H1 (cell line): ENCODE measurements at regions not wholly inside any gene's neighbourhood (a gene's known extent, or its start where the extent isn't known, plus 50 kb on each side); places are given as distances from the start of the nearest gene placed in this dataset.
A peak's percentile ranks its signal among the peaks of the same experiment; 100 is the strongest.

Experiments
- CTCF ChIA-PET: fragments of 300-600 bp; sonication (Branson Sonifier 250); formaldehyde crosslinking; loops from one replicate; lab custom pipeline; 2021; ENCODE audit not compliant: partially characterized antibody; lab: Charles Lee
- POLR2A ChIA-PET: fragments of 300-600 bp; sonication (Branson Sonifier 250); formaldehyde crosslinking; loops from one replicate; lab custom pipeline; 2021; ENCODE audit warnings: inconsistent platforms; ENCODE audit not compliant: partially characterized antibody; lab: Charles Lee
- DNase-seq, 2 experiments: peaks; one replicate each; pipeline versions ENCODE4 v3.0.0 to v3.0.0-alpha.2; 2010 to 2022; ENCODE audit warnings: low spot score in 2 of 2, low read depth in 1 of 2, mixed read lengths in 1 of 2
- FAIRE-seq: peaks from 2 replicates; lab custom pipeline; 2011; peaks lifted over from hg19 to GRCh38; lab: Jason Lieb, UNC
- H2AFZ ChIP-seq: 2 replicates; pipeline ENCODE4 v1.8.1; 2012; ENCODE audit warnings: low read length, inconsistent platforms
- H2AK5ac ChIP-seq: 2 replicates; pipeline ENCODE4 v1.6.1; 2013; ENCODE audit warnings: low read depth, low read length
- H2BK120ac ChIP-seq: replicated peaks from 2 replicates; pipeline ENCODE3; 2013; ENCODE audit warnings: low read depth, low read length, inconsistent platforms
- H2BK12ac ChIP-seq: 2 replicates; pipeline ENCODE4 v1.6.1; 2013; ENCODE audit warnings: low read depth, low read length
- H2BK15ac ChIP-seq: 2 replicates; pipeline ENCODE4 v1.6.1; 2013; ENCODE audit warnings: low read length
- H2BK20ac ChIP-seq: 2 replicates; pipeline ENCODE4 v1.6.1; 2013; ENCODE audit warnings: low read length
- H2BK5ac ChIP-seq: 2 replicates; pipeline ENCODE4 v1.6.1; 2013; ENCODE audit warnings: low read depth, low read length
- H3K14ac ChIP-seq: 2 replicates; pipeline ENCODE4 v1.6.1; 2013; ENCODE audit warnings: inconsistent platforms; ENCODE audit not compliant: insufficient read length
- H3K18ac ChIP-seq: 2 replicates; pipeline ENCODE4 v1.6.1; 2013; ENCODE audit warnings: low read length; ENCODE audit errors: extremely low read depth
- H3K23ac ChIP-seq: 2 replicates; pipeline ENCODE4 v1.6.1; 2013; ENCODE audit warnings: inconsistent platforms; ENCODE audit not compliant: insufficient read length
- H3K23me2 ChIP-seq: 2 replicates; pipeline ENCODE4 v1.6.1; 2013; ENCODE audit warnings: low read depth, low read length
- H3K27ac ChIP-seq: 2 replicates; pipeline ENCODE4 v1.6.1; 2011; ENCODE audit warnings: low read depth, low read length, inconsistent platforms
- H3K27me3 ChIP-seq, 4 experiments: replicated peaks in 1 of 4; 1 replicate in 1 of 4; 2 replicates in 3 of 4; pipeline versions ENCODE4 v1.6.1 to v1.8.1; 2011 to 2013; ENCODE audit warnings: low read length in 3 of 4, mild to moderate bottlenecking in 3 of 4, inconsistent platforms in 2 of 4, mixed read lengths in 2 of 4, moderate library complexity in 1 of 4; ENCODE audit not compliant: control insufficient read depth in 3 of 4, insufficient read depth in 3 of 4; ENCODE audit errors: extremely low read depth in 1 of 4
- H3K36me3 ChIP-seq, 4 experiments: 2 replicates each; pipeline versions ENCODE4 v1.6.1 to v1.8.1; 2011 to 2013; ENCODE audit warnings: mild to moderate bottlenecking in 4 of 4, low read length in 3 of 4, moderate library complexity in 2 of 4, control low read depth in 1 of 4, inconsistent platforms in 1 of 4; ENCODE audit not compliant: insufficient read depth in 4 of 4, control insufficient read depth in 2 of 4
- H3K4ac ChIP-seq: replicated peaks from 2 replicates; pipeline ENCODE3; 2013; ENCODE audit warnings: low read length, low read depth, mixed read lengths, inconsistent platforms; ENCODE audit not compliant: insufficient read length
- H3K4me1 ChIP-seq, 4 experiments: replicated peaks in 1 of 4; 1 replicate in 1 of 4; 2 replicates in 3 of 4; pipeline versions ENCODE4 v1.6.1 to v1.8.1; 2011 to 2013; ENCODE audit warnings: low read length in 3 of 4, inconsistent platforms in 2 of 4, mixed read lengths in 1 of 4; ENCODE audit not compliant: insufficient read depth in 4 of 4, control insufficient read depth in 3 of 4
- H3K4me2 ChIP-seq, 2 experiments: 2 replicates each; pipeline versions ENCODE4 v1.6.1 to v1.8.1; 2011 to 2013; ENCODE audit warnings: low read depth in 2 of 2, low read length in 2 of 2, control low read depth in 1 of 2, inconsistent platforms in 1 of 2, mild to moderate bottlenecking in 1 of 2; ENCODE audit not compliant: insufficient read depth in 1 of 2
- H3K4me3 ChIP-seq, 4 experiments: fragments of 200-600, 300-600 bp in 1 of 4; sonication (generic), shearing (Covaris generic), sonication (Bioruptor Twin) in 1 of 4; 2 replicates each; pipeline versions ENCODE4 v1.5.1 to v1.8.1; 2011 to 2016; ENCODE audit warnings: low read length in 4 of 4, low read depth in 3 of 4, control low read depth in 2 of 4, inconsistent platforms in 2 of 4, mild to moderate bottlenecking in 2 of 4, mixed read lengths in 1 of 4, moderate library complexity in 1 of 4; ENCODE audit not compliant: insufficient read depth in 2 of 4; ENCODE audit errors: extremely low read depth in 1 of 4
- H3K56ac ChIP-seq: replicated peaks from 2 replicates; pipeline ENCODE3; 2013; ENCODE audit warnings: low read depth, mild to moderate bottlenecking, mixed read lengths, low read length, inconsistent platforms; ENCODE audit not compliant: insufficient read length
- H3K79me1 ChIP-seq: 2 replicates; pipeline ENCODE4 v1.6.1; 2013; ENCODE audit warnings: low read depth, low read length, control low read depth
- H3K79me2 ChIP-seq, 2 experiments: 2 replicates each; pipeline versions ENCODE4 v1.6.1 to v1.8.1; 2012 to 2013; ENCODE audit warnings: low read length in 2 of 2, mild to moderate bottlenecking in 2 of 2, inconsistent platforms in 1 of 2; ENCODE audit not compliant: insufficient read depth in 2 of 2, control insufficient read depth in 1 of 2
- H3K9ac ChIP-seq, 4 experiments: replicated peaks in 1 of 4; 1 replicate in 1 of 4; 2 replicates in 3 of 4; pipeline versions ENCODE4 v1.6.1 to v1.8.1; 2011 to 2013; ENCODE audit warnings: low read depth in 3 of 4, low read length in 3 of 4, control low read depth in 2 of 4, mild to moderate bottlenecking in 2 of 4, moderate library complexity in 2 of 4, inconsistent platforms in 1 of 4; ENCODE audit errors: extremely low read depth in 1 of 4
- H3K9me3 ChIP-seq, 2 experiments: 2 replicates each; pipeline versions ENCODE4 v1.6.1 to v1.8.1; 2012 to 2013; ENCODE audit warnings: mild to moderate bottlenecking in 2 of 2, moderate library complexity in 2 of 2, control low read depth in 1 of 2, inconsistent platforms in 1 of 2, low read depth in 1 of 2, low read length in 1 of 2, mixed read lengths in 1 of 2; ENCODE audit not compliant: insufficient read depth in 2 of 2
- H4K20me1 ChIP-seq, 2 experiments: replicated peaks in 1 of 2; 2 replicates each; pipeline versions ENCODE3 to v1.8.1; 2011 to 2013; ENCODE audit warnings: inconsistent platforms in 2 of 2, low read length in 2 of 2, mild to moderate bottlenecking in 1 of 2; ENCODE audit not compliant: insufficient read depth in 2 of 2, control insufficient read depth in 1 of 2
- H4K5ac ChIP-seq: 2 replicates; pipeline ENCODE4 v1.6.1; 2013; ENCODE audit warnings: low read length, low read depth, mixed read lengths, inconsistent platforms; ENCODE audit not compliant: insufficient read length
- H4K8ac ChIP-seq: 2 replicates; pipeline ENCODE4 v1.8.0; 2013; ENCODE audit warnings: mild to moderate bottlenecking, moderate library complexity, low read length, inconsistent platforms; ENCODE audit not compliant: insufficient read depth; ENCODE audit errors: extremely low read depth
- H4K91ac ChIP-seq: replicated peaks from 2 replicates; pipeline ENCODE3; 2013; ENCODE audit warnings: low read length, mixed read lengths, inconsistent platforms; ENCODE audit not compliant: insufficient read length
- CHD1 ChIP-seq: IDR thresholded peaks from 2 replicates; pipeline ENCODE4 v1.6.1; 2012; ENCODE audit warnings: low read depth, low read length, improper control_type of control experiment
- SAP30 ChIP-seq: fragments of 300-600 bp; sonication (generic); IDR thresholded peaks from 2 replicates; pipeline ENCODE4 v1.7.1; 2012; ENCODE audit warnings: low read length, moderate library complexity, mild to moderate bottlenecking, inconsistent platforms; ENCODE audit not compliant: insufficient read depth, insufficient replicate concordance
- SIX5 ChIP-seq: IDR thresholded peaks from 2 replicates; pipeline ENCODE4 v1.6.1; 2011; ENCODE audit warnings: mild to moderate bottlenecking, low read depth, low read length
- WGBS, 2 experiments: shearing (Covaris generic) in 1 of 2; methylation state at CpG; one replicate each; pipeline versions ENCODE4 v1.1.6 to v1.1.7; 2013 to 2015; ENCODE audit warnings: low lambda C conversion rate in 2 of 2, mixed read lengths in 2 of 2, inconsistent platforms in 1 of 2, low coverage in 1 of 2, missing lambda C conversion rate in 1 of 2; ENCODE audit not compliant: insufficient replicate concordance in 2 of 2, insufficient coverage in 1 of 2, insufficient read length in 1 of 2; ENCODE audit errors: extremely low coverage in 1 of 2, missing lambda C conversion rate in 1 of 2; 5-methylcytosine and 5-hydroxymethylcytosine counted together
- TF ChIP-seq, protein P1 (sequence below): IDR thresholded peaks from 2 replicates; pipeline ENCODE4 v1.6.1; 2012; ENCODE audit warnings: low read length, inconsistent platforms

DNA sequence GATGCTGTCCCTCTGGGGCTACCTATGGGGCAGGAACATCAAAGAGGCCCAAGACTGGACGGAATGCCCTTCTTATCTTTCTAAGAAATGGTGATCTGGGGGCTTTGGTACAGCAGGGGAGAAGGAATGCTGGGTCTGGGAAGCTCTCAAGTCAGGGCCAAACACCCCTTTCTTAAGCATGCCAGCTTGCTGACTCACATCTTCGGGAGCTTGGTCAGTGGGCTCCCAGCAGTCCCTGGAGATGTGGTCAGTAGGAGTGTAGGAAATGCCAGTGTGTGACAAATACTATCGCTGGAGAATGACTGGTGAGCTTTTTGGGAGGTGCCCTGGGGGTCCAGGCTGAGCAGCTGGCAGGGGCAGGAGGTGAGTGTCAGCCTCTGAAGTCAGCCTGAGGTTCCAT is 105.0 kb upstream of the CDC42EP3 start:
- H2BK120ac ChIP-seq, result no peak overlapping the region
- H4K91ac ChIP-seq, result no peak overlapping the region
- H2AK5ac ChIP-seq, result no peak overlapping the region
- no peak overlapping the region for H3K56ac ChIP-seq
- H2BK12ac ChIP-seq, result no peak overlapping the region
- FAIRE-seq (no peak), DNase-seq (peak in 1 of 2 experiments; percentile 7)
- CTCF ChIA-PET, result interaction anchor here (0.6 to 1.7 kb wide), 7 partner anchors 8 to 435 kb away, joined by 3 to 6 read pairs (median 4); no protein-coding TSS in a partner anchor
- H3K36me3 ChIP-seq, result no peaks in the 10 kb centered on the region
- no peaks in the 10 kb centered on the region for H4K20me1 ChIP-seq
- H3K14ac ChIP-seq, result no peak overlapping the region
- no peak overlapping the region for H4K5ac ChIP-seq
- no peaks in the 10 kb centered on the region for H3K23me2 ChIP-seq
- no peaks in the 10 kb centered on the region for H3K27me3 ChIP-seq
- H3K9ac ChIP-seq, result no peak overlapping the region
- 0 out of 2 replicates have a peak overlapping the region, but pooled peaks have one; percentile 18 for H2BK15ac ChIP-seq
- no peak overlapping the region for H2BK5ac ChIP-seq
- no peak overlapping the region for H3K4ac ChIP-seq
- no peaks in the 10 kb centered on the region; a peak in 1 of 4 replicates for H3K9me3 ChIP-seq
- H2BK20ac ChIP-seq, result no peak overlapping the region
- H3K27ac ChIP-seq, result no peak overlapping the region
- no peak overlapping the region for H3K18ac ChIP-seq
- H2AFZ ChIP-seq, result no peak overlapping the region
- H3K4me1 ChIP-seq, result peaks cover 2 to 6% (median 3%) of the 10 kb centered on the region in 4 experiments; a peak in 4 of 7 replicates
- H3K4me2 ChIP-seq, result no peak overlapping the region
- no peak overlapping the region for H3K23ac ChIP-seq
- POLR2A ChIA-PET, result no interaction called here
- no peaks in the 10 kb centered on the region for H3K79me1 ChIP-seq
- H3K4me3 ChIP-seq, result no peak overlapping the region
- 81% methylated on average over 3 of the region's 3 CpGs; no CpG with 5 or more reads in 1 of the 2 experiments for WGBS, 2 experiments
- no peaks in the 10 kb centered on the region for H3K79me2 ChIP-seq
- peak overlapping the region; percentile 63; the same call in 1 of the 2 replicates for H4K8ac ChIP-seq
- TF ChIP-seq, protein P1, sequence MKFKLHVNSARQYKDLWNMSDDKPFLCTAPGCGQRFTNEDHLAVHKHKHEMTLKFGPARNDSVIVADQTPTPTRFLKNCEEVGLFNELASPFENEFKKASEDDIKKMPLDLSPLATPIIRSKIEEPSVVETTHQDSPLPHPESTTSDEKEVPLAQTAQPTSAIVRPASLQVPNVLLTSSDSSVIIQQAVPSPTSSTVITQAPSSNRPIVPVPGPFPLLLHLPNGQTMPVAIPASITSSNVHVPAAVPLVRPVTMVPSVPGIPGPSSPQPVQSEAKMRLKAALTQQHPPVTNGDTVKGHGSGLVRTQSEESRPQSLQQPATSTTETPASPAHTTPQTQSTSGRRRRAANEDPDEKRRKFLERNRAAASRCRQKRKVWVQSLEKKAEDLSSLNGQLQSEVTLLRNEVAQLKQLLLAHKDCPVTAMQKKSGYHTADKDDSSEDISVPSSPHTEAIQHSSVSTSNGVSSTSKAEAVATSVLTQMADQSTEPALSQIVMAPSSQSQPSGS, result no peak
- no peak for TF ChIP-seq SAP30
- TF ChIP-seq CHD1, result no peak
- no peak for TF ChIP-seq SIX5
